GM21423 (cell line): ENCODE measurements at regions not wholly inside any gene's neighbourhood (a gene's known extent, or its start where the extent isn't known, plus 50 kb on each side); places are given as distances from the start of the nearest gene placed in this dataset.
"Not testable (repeated sequence)": the region's sequence is repeated elsewhere in the genome, so short reads cannot be mapped to it uniquely, and the experiment has no call there.

ENCODE experiments used
- ATAC-seq: cut with Tn5 transposase; IDR thresholded peaks from one replicate; pipeline ENCODE4 v1.9.1; 2021; ENCODE audit warnings: mild to moderate bottlenecking, moderate library complexity; ENCODE audit not compliant: unreplicated experiment

DNA sequence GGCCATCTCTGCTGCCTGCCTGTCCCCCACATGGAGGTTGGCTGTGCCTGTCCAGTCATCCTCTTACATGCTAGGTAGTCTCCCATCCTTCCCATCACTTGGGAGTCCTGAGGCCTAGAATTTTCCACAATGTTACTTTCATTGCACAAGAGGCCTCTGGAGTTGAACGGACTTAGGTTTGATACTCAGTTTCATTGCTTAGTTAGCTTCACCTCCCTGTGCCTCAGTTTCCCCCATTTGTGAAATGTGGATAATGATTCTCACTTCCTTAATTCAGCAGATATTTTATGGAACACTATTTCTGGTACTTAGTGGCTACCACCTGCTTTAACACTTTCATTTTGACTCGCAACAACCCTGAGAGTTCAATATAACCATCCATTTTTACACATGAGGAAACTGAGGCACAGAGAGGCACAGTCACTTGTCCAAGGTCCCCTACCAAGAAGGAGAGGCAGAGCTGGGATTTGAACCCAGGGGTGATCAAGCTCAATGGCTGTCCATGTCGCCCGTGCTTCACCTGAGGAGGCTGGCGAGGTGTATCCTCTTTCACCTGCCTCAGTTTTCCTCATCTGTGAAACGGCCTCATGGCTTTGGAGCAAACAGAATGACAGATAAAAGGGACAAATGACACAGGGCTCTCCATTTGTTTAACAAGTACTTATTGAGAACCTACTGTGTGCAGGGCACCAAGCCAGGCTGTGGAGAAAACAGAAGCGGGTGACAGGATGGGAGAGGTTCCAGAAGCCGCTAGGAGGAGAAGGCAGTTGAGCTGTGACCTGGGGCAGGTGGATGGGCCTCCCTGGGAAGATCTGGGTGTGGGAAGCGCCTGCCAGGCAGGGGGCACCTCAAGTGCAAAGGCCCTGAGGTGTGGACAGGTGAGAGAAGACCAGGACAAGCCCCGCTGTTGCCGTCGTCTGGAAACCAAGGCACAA, 154.3 kb upstream of the PTPN1 start:
- no peak for ATAC-seq

- ATAC-seq: no peak
Observed at GRCh38 chr20:50356525-50356885, 153.7 kb upstream of the PTPN1 start.

GRCh38 chr20:50356962-50357782, 153.0 kb upstream of the PTPN1 start:
- no peak for ATAC-seq

GRCh38 chr20:50357783-50358161, 152.4 kb upstream of the PTPN1 start:
- ATAC-seq: no peak

- no peak for ATAC-seq
Observed at GRCh38 chr20:50358166-50358565, 152.0 kb upstream of the PTPN1 start.

DNA sequence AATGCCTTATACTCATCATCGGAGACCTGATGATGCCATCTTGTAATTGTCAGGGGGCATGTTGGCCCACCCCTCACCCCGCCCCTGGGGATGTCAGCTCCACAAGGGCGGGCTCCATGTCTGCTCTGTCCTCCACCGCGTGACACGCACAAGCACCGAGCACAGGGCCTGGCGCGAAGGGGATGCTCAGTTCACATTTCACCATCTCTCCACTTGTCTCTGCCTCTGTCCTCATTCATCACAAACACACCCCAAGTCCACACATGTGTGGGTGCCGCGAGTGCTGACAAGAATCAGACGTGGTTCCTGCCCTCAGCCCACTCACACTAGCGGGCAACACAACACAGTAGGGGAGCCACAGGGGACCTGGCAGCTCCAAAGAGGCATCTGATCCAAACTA, 151.2 kb upstream of the PTPN1 start:
- no peak for ATAC-seq

- ATAC-seq: no peak
Observed at GRCh38 chr20:50359607-50360217, 150.5 kb upstream of the PTPN1 start.

GRCh38 chr20:50360218-50360672, 149.9 kb upstream of the PTPN1 start:
- ATAC-seq: no peak

DNA sequence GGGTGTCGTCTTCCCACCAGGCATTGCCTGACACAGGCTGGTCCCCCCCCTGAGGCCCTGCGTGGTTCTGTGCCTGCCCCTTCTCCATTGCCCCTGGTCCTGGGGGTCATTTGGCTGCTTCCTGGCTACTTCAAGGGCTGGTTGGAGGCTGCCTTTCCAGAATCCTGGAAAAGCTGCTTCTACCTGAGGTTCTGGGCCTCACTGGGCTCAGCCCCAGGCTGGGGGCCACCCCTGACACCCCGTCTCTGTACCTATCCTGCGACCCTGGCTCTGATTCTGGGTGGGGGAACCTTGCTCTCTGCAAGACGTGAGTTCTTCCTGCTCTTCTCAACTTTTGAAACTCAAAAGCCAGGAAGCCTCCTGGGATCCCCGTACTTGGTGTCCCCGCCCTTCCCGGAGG, 149.3 kb upstream of the PTPN1 start:
- no peak for ATAC-seq

- ATAC-seq: not testable (repeated sequence)
Observed at GRCh38 chr20:50362177-50362576, 148.0 kb upstream of the PTPN1 start.

- ATAC-seq: no peak
Observed at GRCh38 chr20:50363027-50363426, 147.2 kb upstream of the PTPN1 start.

DNA sequence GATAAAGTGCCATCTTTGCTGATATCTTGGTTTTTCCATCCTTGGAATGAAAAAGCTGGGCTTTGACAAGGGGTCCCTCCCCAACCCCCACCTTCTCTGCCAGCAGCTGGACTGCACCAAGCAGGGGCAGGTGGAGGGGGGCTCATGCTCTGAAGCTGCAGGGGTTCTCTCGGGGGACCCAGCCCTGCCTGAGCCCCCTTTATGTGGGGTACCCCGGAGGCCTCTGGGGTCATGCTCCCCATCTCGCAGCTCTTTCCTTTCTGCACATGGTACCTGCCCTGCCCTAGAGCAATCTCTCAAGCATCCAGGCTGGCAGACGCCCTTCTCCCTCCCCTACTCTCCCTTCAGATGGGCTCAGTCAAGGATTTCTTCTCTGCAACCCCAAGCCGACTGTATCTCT, 146.7 kb upstream of the PTPN1 start:
- no peak for ATAC-seq

GRCh38 chr20:50364542-50364941, 145.6 kb upstream of the PTPN1 start:
- ATAC-seq: no peak

DNA sequence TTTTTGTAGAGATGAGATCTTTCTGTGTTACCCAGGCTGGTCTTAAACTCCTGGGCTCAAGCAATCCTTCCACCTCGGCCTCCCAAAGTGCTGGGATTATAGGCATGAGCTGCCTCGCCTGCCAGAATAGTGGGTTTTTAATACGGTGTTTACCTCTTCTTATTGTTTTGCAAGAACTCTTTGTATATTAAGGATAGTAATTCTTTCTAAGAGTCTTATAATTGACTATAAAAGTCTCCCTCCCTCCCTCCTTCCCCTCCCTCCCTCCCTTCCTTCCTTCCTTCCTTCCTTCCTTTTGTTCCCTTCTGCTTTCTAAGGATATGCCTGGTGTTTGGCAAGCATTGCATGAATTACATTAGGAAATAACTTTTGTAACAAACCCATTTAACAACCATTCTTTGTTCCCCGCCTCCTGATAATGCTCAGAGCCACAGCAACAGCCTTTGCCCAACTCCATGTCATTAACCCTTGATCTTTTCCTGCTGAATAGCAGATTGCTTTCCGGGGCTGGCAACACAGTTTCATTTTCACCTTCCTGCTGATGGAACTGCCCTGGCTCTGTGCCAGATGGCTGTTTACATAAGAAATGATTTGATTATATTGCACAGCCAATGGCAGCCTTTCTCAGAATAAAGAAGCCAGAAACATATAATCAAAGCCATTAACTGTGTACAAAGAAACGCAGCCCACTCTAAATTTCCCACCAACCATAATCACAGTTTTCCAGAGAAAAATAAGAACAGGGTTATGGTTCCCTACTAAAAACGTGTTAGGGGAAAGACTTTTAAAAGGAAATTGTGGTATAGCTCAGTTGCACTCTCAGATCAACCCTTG, 143.7 kb upstream of the PTPN1 start:
- ATAC-seq: no peak

DNA sequence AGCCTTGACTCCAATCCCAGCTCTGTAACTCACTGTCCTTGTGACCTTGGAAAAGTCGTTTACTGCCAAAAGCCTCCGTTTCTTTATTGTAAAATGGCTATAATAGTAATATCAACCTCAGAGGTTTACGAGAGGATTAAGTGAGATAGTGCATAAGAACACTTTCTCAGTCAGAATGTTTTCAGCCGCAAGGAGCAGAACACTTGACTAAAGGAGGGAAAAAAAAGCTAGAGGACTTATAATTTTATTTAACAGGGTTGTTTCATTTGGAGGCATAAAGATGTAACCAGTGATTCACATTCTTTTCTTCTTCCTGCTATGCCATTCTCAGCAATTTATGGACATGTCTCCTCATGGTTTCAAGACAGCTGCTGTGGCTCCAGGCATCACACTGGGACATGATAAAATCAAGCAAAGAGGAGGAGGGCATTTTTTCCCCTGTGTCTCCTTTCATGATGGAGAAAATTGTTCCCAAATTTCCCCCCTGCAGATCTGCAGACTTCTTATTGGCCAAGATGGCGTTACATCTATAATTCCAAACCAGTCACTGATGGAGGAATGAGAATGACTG, 143.0 kb upstream of the PTPN1 start:
- ATAC-seq: no peak

DNA sequence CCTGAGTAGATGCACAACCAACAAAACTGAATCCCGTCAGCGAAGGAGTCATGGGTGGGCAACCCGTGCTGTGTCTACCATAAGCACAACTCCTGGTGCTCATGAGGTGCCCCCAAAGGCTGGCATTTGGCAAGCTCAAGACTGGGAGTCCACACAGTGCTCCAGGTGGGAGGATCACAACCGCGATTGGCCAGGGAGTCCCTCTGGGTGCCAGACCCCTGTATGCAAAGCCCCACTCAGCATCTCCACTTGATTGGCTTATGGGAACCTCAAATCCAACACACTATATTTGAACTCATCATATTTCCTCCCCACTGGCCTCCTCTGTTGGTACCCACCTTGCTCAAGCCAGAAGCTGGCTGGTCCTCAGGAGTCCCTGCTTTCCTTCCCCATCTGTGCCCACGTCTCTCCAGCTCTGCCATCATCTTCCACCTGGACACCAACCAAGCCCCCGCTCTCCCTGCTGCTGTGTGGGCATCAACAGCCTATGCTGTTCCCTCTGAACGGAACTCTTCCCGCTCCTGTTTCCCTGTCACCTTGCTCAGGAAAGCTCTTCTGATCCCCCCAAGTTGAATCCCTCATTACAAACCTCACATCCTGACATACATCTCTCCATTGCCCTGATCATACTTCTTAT, 142.3 kb upstream of the PTPN1 start:
- ATAC-seq: no peak

DNA sequence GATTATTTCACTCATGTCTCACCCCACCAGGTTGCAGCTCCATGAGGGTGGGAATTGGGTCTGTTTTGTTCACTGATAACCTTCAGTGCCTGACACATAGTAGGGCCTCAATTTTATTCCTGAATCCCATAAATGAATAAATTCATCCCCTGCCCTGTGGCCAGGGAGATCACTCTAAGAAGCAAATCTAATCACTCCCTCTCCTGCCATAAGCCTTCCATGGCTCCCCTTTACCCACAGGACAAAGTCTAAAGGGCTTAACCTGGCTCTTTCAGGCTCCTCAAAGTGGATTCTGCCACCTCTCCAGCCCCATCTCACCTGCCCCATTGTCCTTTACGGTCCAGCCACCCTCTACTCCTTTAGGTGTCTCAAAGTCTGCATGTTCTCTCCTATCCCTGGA, 141.8 kb upstream of the PTPN1 start:
- ATAC-seq: no peak

DNA sequence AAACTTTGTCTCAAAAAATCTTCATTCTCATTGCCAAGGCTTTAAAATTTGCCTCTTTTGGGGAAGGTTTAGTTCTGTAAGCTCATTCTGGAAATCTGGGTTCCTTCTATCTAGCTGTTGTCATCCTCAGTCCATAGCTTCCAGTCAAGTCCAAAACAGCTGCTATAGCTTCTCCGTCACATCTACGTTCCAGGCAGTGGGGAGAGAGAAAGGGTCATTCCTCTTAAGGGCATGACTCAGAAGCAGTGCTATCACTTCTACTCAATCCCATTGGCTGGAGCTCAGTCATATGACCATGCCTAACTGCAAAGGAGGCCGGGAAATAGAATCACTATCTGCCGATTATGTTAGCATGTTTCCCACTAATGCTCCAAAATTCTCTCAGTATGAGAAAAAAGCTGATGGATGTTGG, 141.4 kb upstream of the PTPN1 start:
- no peak for ATAC-seq

- ATAC-seq: no peak
Observed at GRCh38 chr20:50369225-50370035, 140.8 kb upstream of the PTPN1 start.
